ENCODE measurements at regions not wholly inside any gene's neighbourhood (a gene's known extent, or its start where the extent isn't known, plus 50 kb on each side); places are given as distances from the start of the nearest gene placed in this dataset.
"Not testable (repeated sequence)": the region's sequence is repeated elsewhere in the genome, so short reads cannot be mapped to it uniquely, and the experiment has no call there.

- no peak for TF ChIP-seq POLR2AphosphoS5 (IDR thresholded peaks at IDR 0.05; ENCODE audit: insufficient read depth in 1 of 2, low read depth in 1 of 2)
- TF ChIP-seq CTCF (IDR thresholded peaks at IDR 0.05) = no peak
- TF ChIP-seq POLR2A (IDR thresholded peaks at IDR 0.05) = no peak
- H3K27ac ChIP-seq = no peak overlapping the region
- no peaks in the 10 kb centered on the region for H3K4me1 ChIP-seq
- H3K4me3 ChIP-seq = no peak overlapping the region
- H3K36me3 ChIP-seq = no peaks in the 10 kb centered on the region
- intact Hi-C loops (cut with DNase I) = no loop called here
- H3K27me3 ChIP-seq = no peaks in the 10 kb centered on the region
- DNase-seq (ENCODE audit: extremely low spot score in 2 of 2) = no peak
- no peaks in the 10 kb centered on the region for H3K9me3 ChIP-seq
These were observed 415.0 kb downstream of the ZNF674 start for GRCh38 chrX:46130247-46130646.

- no peaks in the 10 kb centered on the region for H3K9me3 ChIP-seq
- H3K4me1 ChIP-seq = no peaks in the 10 kb centered on the region
- TF ChIP-seq CTCF (IDR thresholded peaks at IDR 0.05) (no peak), POLR2AphosphoS5 (IDR thresholded peaks at IDR 0.05; ENCODE audit: insufficient read depth in 1 of 2, low read depth in 1 of 2) (no peak), POLR2A (IDR thresholded peaks at IDR 0.05) (no peak)
- intact Hi-C loops (cut with DNase I) = no loop called here
- H3K4me3 ChIP-seq = no peak overlapping the region
- H3K27ac ChIP-seq = no peak overlapping the region
- H3K36me3 ChIP-seq = no peaks in the 10 kb centered on the region
- no peak for DNase-seq (ENCODE audit: extremely low spot score in 2 of 2)
- no peaks in the 10 kb centered on the region for H3K27me3 ChIP-seq
These were observed 420.1 kb downstream of the ZNF674 start for GRCh38 chrX:46125111-46125510.

GRCh38 chrX:46117234-46117633 is 428.0 kb downstream of the ZNF674 start:
- intact Hi-C loops (cut with DNase I) = no loop called here
- no peak overlapping the region for H3K27ac ChIP-seq
- no peaks in the 10 kb centered on the region for H3K36me3 ChIP-seq
- no peaks in the 10 kb centered on the region for H3K9me3 ChIP-seq
- TF ChIP-seq POLR2AphosphoS5 (IDR thresholded peaks at IDR 0.05; ENCODE audit: insufficient read depth in 1 of 2, low read depth in 1 of 2) = no peak
- no peak for TF ChIP-seq CTCF (IDR thresholded peaks at IDR 0.05)
- TF ChIP-seq POLR2A (IDR thresholded peaks at IDR 0.05) = no peak
- no peaks in the 10 kb centered on the region for H3K27me3 ChIP-seq
- no peaks in the 10 kb centered on the region for H3K4me1 ChIP-seq
- no peak overlapping the region for H3K4me3 ChIP-seq
- DNase-seq (ENCODE audit: extremely low spot score in 2 of 2) = no peak

GRCh38 chrX:46087310-46087709 is 457.9 kb downstream of the ZNF674 start:
- H3K27me3 ChIP-seq; H3K4me3 ChIP-seq; H3K27ac ChIP-seq; DNase-seq (ENCODE audit: extremely low spot score in 2 of 2); H3K36me3 ChIP-seq; intact Hi-C loops (cut with DNase I); H3K4me1 ChIP-seq; H3K9me3 ChIP-seq: not testable (repeated sequence)

- H3K27me3 ChIP-seq; H3K27ac ChIP-seq; H3K4me3 ChIP-seq; H3K36me3 ChIP-seq; intact Hi-C loops (cut with DNase I); DNase-seq (ENCODE audit: extremely low spot score in 2 of 2); H3K9me3 ChIP-seq; H3K4me1 ChIP-seq: not testable (repeated sequence)
These were observed 465.1 kb downstream of the ZNF674 start for GRCh38 chrX:46080121-46080520.

- no peaks in the 10 kb centered on the region for H3K27me3 ChIP-seq
- DNase-seq (ENCODE audit: extremely low spot score in 2 of 2) = no peak
- H3K9me3 ChIP-seq = no peaks in the 10 kb centered on the region
- TF ChIP-seq CTCF (IDR thresholded peaks at IDR 0.05) (no peak), POLR2A (IDR thresholded peaks at IDR 0.05) (no peak), POLR2AphosphoS5 (IDR thresholded peaks at IDR 0.05; ENCODE audit: insufficient read depth in 1 of 2, low read depth in 1 of 2) (no peak)
- H3K36me3 ChIP-seq = no peaks in the 10 kb centered on the region
- H3K4me3 ChIP-seq = no peak overlapping the region
- intact Hi-C loops (cut with DNase I) = no loop called here
- no peak overlapping the region for H3K27ac ChIP-seq
- H3K4me1 ChIP-seq = no peaks in the 10 kb centered on the region
These were observed 472.4 kb downstream of the ZNF674 start for GRCh38 chrX:46072791-46073190.
